RWPE1 (cell line): ENCODE measurements at regions not wholly inside any gene's neighbourhood (a gene's known extent, or its start where the extent isn't known, plus 50 kb on each side); places are given as distances from the start of the nearest gene placed in this dataset.
A peak's percentile ranks its signal among the peaks of the same experiment; 100 is the strongest.

Experiments used
- CTCF ChIA-PET: fragments of 350-600 bp; sonication (Branson Sonifier 250); formaldehyde crosslinking; extraction: SDS; loops from one replicate; lab custom pipeline; 2021; lab: Yijun Ruan, JAX
- POLR2A ChIA-PET: fragments of 400-600 bp; formaldehyde crosslinking; extraction: SDS; loops from one replicate; lab custom pipeline; 2020; ENCODE audit warnings: antibody characterized with exemption; ENCODE audit not compliant: low non-redundant PET; lab: Yijun Ruan, JAX
- DNase-seq: peaks from one replicate; pipeline ENCODE4 v3.0.0; 2012; ENCODE audit warnings: low spot score
- H3K27ac ChIP-seq: fragments of 450-650 bp; 2 replicates; pipeline ENCODE4 v1.5.1; 2017
- CTCF ChIP-seq: fragments of 450-650 bp; conservative IDR thresholded peaks from 2 replicates; pipeline ENCODE4 v1.5.1; 2017; ENCODE audit warnings: low read depth, mild to moderate bottlenecking

GRCh38 chr11:11732116-11732515, 109.7 kb upstream of the USP47 start:
- H3K27ac ChIP-seq = no peak overlapping the region
- ChIA-PET CTCF (interaction anchor here (0.6 kb wide), 1 partner anchor 942 kb away, joined by 3 read pairs; no protein-coding TSS in a partner anchor), POLR2A (no interaction called here)
- TF ChIP-seq CTCF = no peak
- DNase-seq = no peak

GRCh38 chr11:11731311-11732083, 109.7 kb upstream of the GALNT18 start:
- ChIA-PET POLR2A (no interaction called here), CTCF (interaction anchor here (0.6 kb wide), 2 partner anchors 109 to 941 kb away, joined by 3 to 7 read pairs; no protein-coding TSS in a partner anchor)
- TF ChIP-seq CTCF = no peak
- H3K27ac ChIP-seq = peak overlapping the region; percentile 82
- DNase-seq = peak; percentile 76

GRCh38 chr11:11728386-11728785, 106.6 kb upstream of the GALNT18 start:
- no peak for TF ChIP-seq CTCF
- POLR2A ChIA-PET = no interaction called here
- DNase-seq = no peak
- CTCF ChIA-PET = no interaction called here
- H3K27ac ChIP-seq = no peak overlapping the region

- DNase-seq = no peak
- ChIA-PET CTCF (no interaction called here), POLR2A (no interaction called here)
- no peak for TF ChIP-seq CTCF
- H3K27ac ChIP-seq = no peak overlapping the region
Observed at GRCh38 chr11:11725438-11725837, 103.6 kb upstream of the GALNT18 start.

- ChIA-PET POLR2A (no interaction called here), CTCF (no interaction called here)
- DNase-seq = no peak
- no peak overlapping the region for H3K27ac ChIP-seq
- TF ChIP-seq CTCF = no peak
Observed at GRCh38 chr11:11724994-11725393, 103.2 kb upstream of the GALNT18 start.

- no peak for TF ChIP-seq CTCF
- no peak overlapping the region for H3K27ac ChIP-seq
- no peak for DNase-seq
- ChIA-PET CTCF (interaction anchor here (0.7 kb wide), 1 partner anchor 286 kb away, joined by 3 read pairs; the partner anchor contains the start of gene DKK3), POLR2A (no interaction called here)
Observed at GRCh38 chr11:11722861-11723260, 101.1 kb upstream of the GALNT18 start.
